Small intestine (tissue), 7 donors: ENCODE measurements at regions not wholly inside any gene's neighbourhood (a gene's known extent, or its start where the extent isn't known, plus 50 kb on each side); places are given as distances from the start of the nearest gene placed in this dataset.

Experiments
- DNase-seq, 2 donors: peaks; one replicate each; pipeline versions ENCODE4 v3.0.0 to v3.0.0-alpha.2; 2013
- FAIRE-seq: peaks from 2 replicates; lab custom pipeline; 2012; peaks lifted over from hg19 to GRCh38; lab: Jason Lieb, UNC
- H3K27ac ChIP-seq, 3 donors: one replicate each; pipeline ENCODE4 v1.5.1; 2013; ENCODE audit warnings: low read length in 2 of 3, mild to moderate bottlenecking in 2 of 3, control low read depth in 1 of 3, inconsistent platforms in 1 of 3, low read depth in 1 of 3, moderate library complexity in 1 of 3
- H3K27me3 ChIP-seq, 3 donors: one replicate each; pipeline ENCODE4 v1.6.1; 2013; ENCODE audit warnings: low read length in 3 of 3, inconsistent platforms in 1 of 3; ENCODE audit not compliant: control insufficient read depth in 3 of 3, insufficient read depth in 3 of 3
- H3K36me3 ChIP-seq, 3 donors: one replicate each; pipeline ENCODE4 v1.6.1; 2013; ENCODE audit warnings: low read length in 3 of 3, inconsistent platforms in 1 of 3, low read depth in 1 of 3, mild to moderate bottlenecking in 1 of 3, moderate library complexity in 1 of 3; ENCODE audit not compliant: control insufficient read depth in 3 of 3, insufficient read depth in 2 of 3
- H3K4me1 ChIP-seq, 3 donors: one replicate each; pipeline ENCODE4 v1.6.1; 2013; ENCODE audit warnings: low read length in 2 of 3, inconsistent platforms in 1 of 3, low read depth in 1 of 3, mild to moderate bottlenecking in 1 of 3, moderate library complexity in 1 of 3; ENCODE audit not compliant: control insufficient read depth in 3 of 3, insufficient read depth in 2 of 3
- H3K4me3 ChIP-seq, 3 donors: one replicate each; pipeline ENCODE4 v1.5.1; 2013; ENCODE audit warnings: low read length in 3 of 3, control low read depth in 1 of 3, inconsistent platforms in 1 of 3, low read depth in 1 of 3, mild to moderate bottlenecking in 1 of 3, moderate library complexity in 1 of 3
- H3K9me3 ChIP-seq, 2 donors: one replicate each; pipeline ENCODE4 v1.6.1; 2013; ENCODE audit warnings: low read depth in 1 of 2, low read length in 1 of 2; ENCODE audit not compliant: control insufficient read depth in 2 of 2, insufficient read depth in 1 of 2
- WGBS, 3 donors: extraction: QIAGEN DNeasy Blood & Tissue Kit; methylation state at CpG; one replicate each; pipeline ENCODE4 v1.1.7; 2013; 5-methylcytosine and 5-hydroxymethylcytosine counted together
- donor health status: healthy with polysubstance abuse.
- donor health status: control.
- donor health status: control.
- donor health status: Bipolar disorder and iron deficiency.
- donor health status: healthy.

- WGBS, 3 donors = 84 to 92% (median 89%) methylated on average over 14 of the region's 14 CpGs
- Histone ChIP-seq H3K27me3 (no peaks in the 10 kb centered on the region), H3K36me3 (no peaks in the 10 kb centered on the region), H3K27ac (no peak overlapping the region), H3K4me3 (no peak overlapping the region), H3K4me1 (no peaks in the 10 kb centered on the region), H3K9me3 (peaks cover 0 to 8% of the 10 kb centered on the region in 2 donors)
- FAIRE-seq (no peak), DNase-seq (no peak)
Measured at GRCh38 chr4:112978691-112979472, 70.6 kb upstream of the ANK2 start.

DNA sequence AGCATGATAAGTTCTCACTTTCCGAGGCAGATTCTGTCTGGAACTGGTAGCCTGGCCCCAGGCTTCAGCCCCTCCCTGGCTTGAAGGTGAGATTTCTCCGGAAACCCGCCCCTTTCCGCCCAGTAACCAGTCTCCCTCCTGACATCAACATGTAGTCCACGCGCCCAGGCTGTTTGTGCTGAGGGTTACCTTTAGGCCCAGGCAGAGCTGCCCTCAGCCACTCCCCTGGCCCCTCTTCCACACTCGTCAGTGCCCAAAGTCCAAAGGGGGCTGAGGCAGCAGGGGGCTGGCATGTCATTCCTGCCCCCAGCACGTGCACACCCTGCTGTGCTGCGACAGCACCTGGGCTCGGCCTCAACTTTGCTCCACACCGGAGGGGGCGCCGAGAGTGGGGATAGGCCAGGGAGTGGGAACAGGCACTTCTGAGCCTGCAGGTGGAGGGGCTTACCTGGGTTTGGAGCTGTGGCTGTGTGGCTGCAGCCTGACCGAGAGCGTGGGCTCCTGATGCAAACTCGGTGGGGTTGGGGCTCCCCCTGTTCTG, 69.5 kb upstream of the ANK2 start:
- no peak overlapping the region for H3K27ac ChIP-seq
- no peaks in the 10 kb centered on the region for H3K36me3 ChIP-seq
- H3K9me3 ChIP-seq = peaks cover 0 to 8% of the 10 kb centered on the region in 2 donors
- WGBS, 3 donors = 88% methylated on average over 16 of the region's 16 CpGs
- no peak for DNase-seq
- no peaks in the 10 kb centered on the region for H3K27me3 ChIP-seq
- H3K4me1 ChIP-seq = no peaks in the 10 kb centered on the region
- FAIRE-seq = no peak
- no peak overlapping the region for H3K4me3 ChIP-seq

- Histone ChIP-seq H3K36me3 (no peaks in the 10 kb centered on the region), H3K27me3 (no peaks in the 10 kb centered on the region), H3K4me3 (no peak overlapping the region), H3K27ac (no peak overlapping the region), H3K9me3 (peaks cover 0 to 8% of the 10 kb centered on the region in 2 donors), H3K4me1 (no peaks in the 10 kb centered on the region)
- no peak for DNase-seq
- FAIRE-seq = no peak
- 71 to 89% (median 76%) methylated on average over 2 of the region's 2 CpGs for WGBS, 3 donors
Measured at GRCh38 chr4:112982680-112983079, 66.8 kb upstream of the ANK2 start.

GRCh38 chr4:112994732-112995464, 54.6 kb upstream of the ANK2 start:
- H3K36me3 ChIP-seq = no peaks in the 10 kb centered on the region
- no peaks in the 10 kb centered on the region for H3K27me3 ChIP-seq
- FAIRE-seq (no peak), DNase-seq (no peak)
- no peak overlapping the region for H3K4me3 ChIP-seq
- no peak overlapping the region for H3K27ac ChIP-seq
- no peaks in the 10 kb centered on the region for H3K4me1 ChIP-seq
- WGBS, 3 donors = 87 to 92% (median 87%) methylated on average over 3 of the region's 3 CpGs
- H3K9me3 ChIP-seq = no peaks in the 10 kb centered on the region
